ENCODE measurements at regions not wholly inside any gene's neighbourhood (a gene's known extent, or its start where the extent isn't known, plus 50 kb on each side); places are given as distances from the start of the nearest gene placed in this dataset.

GRCh38 chr13:82432949-82433348, 1449.3 kb downstream of the SLITRK1 start:
- DNase-seq (no peak), ATAC-seq (ENCODE audit: low read depth) (no peak)
- Histone ChIP-seq H3K9me1 (ENCODE audit: insufficient read depth, low read length) (no peaks in the 10 kb centered on the region), H3K36me3 (ENCODE audit: control insufficient read depth, insufficient read depth, low read length) (no peaks in the 10 kb centered on the region), H4K20me1 (ENCODE audit: insufficient read depth, low read length) (no peaks in the 10 kb centered on the region), H3K23ac (ENCODE audit: low read depth, low read length) (no peak overlapping the region), H3K27ac (ENCODE audit: insufficient read depth, low read length) (no peak overlapping the region), H3K27me3 (ENCODE audit: control insufficient read depth, insufficient read depth, low read length) (no peaks in the 10 kb centered on the region), H2BK5ac (ENCODE audit: low read depth, low read length, poor library complexity, severe bottlenecking) (no peak overlapping the region), H4K8ac (ENCODE audit: low read depth in 2 of 2, low read length in 2 of 2) (no peak overlapping the region), H3K4me1 (ENCODE audit: control insufficient read depth, insufficient read depth, low read length) (no peaks in the 10 kb centered on the region), H4K91ac (ENCODE audit: insufficient read depth, low read depth, low read length) (no peak overlapping the region), H3K18ac (ENCODE audit: low read depth, low read length) (no peak overlapping the region), H3K56ac (ENCODE audit: extremely low read depth, insufficient read depth, low read length) (no peak overlapping the region), H2AK5ac (ENCODE audit: low read depth, low read length) (no peak overlapping the region), H3K4me3 (ENCODE audit: insufficient read depth, low read depth, low read length) (no peak overlapping the region), H4K5ac (ENCODE audit: low read depth, low read length) (no peak overlapping the region), H3K4ac (ENCODE audit: low read depth, low read length) (no peak overlapping the region), H3K9me3 (ENCODE audit: control insufficient read depth, insufficient read depth, low read length) (0 out of 2 replicates have a peak, but pooled peaks cover 2% of the 10 kb centered on the region), H3K4me2 (ENCODE audit: low read depth, low read length) (no peak overlapping the region), H2BK120ac (ENCODE audit: low read depth, low read length) (no peak overlapping the region), H3K9ac (ENCODE audit: low read depth, low read length) (no peak overlapping the region), H3K79me1 (ENCODE audit: low read depth in 1 of 2, low read length in 2 of 2) (no peaks in the 10 kb centered on the region), H2AFZ (replicated peaks; ENCODE audit: low read length, poor library complexity) (no peak overlapping the region), H2AK9ac (replicated peaks; ENCODE audit: low read depth, low read length, poor library complexity) (no peak overlapping the region), H2BK15ac (ENCODE audit: low read depth, low read length) (no peak overlapping the region), H3K14ac (replicated peaks; ENCODE audit: low read depth, low read length) (no peak overlapping the region), H2BK20ac (ENCODE audit: low read depth, low read length) (no peak overlapping the region)
- WGBS, 2 experiments (ENCODE audit: extremely low coverage in 2 of 2, insufficient read length in 1 of 2): no CpG with 5 or more reads among the region's 2 CpGs
- intact Hi-C loops (cut with micrococcal nuclease) (no loop called here), dilution Hi-C loops (cut with HindIII; ENCODE audit: low sequenced_read_pairs, unreplicated experiment) (no loop called here), in situ Hi-C loops (cut with MboI; ENCODE audit: low sequenced_read_pairs) (no loop called here)
- no TSS peak for BruUV-seq (replicated peaks)
- TF ChIP-seq MAFK (IDR thresholded peaks at IDR 0.05; ENCODE audit: low read depth, low read length): peak; percentile 48
- TF ChIP-seq, protein P1, sequence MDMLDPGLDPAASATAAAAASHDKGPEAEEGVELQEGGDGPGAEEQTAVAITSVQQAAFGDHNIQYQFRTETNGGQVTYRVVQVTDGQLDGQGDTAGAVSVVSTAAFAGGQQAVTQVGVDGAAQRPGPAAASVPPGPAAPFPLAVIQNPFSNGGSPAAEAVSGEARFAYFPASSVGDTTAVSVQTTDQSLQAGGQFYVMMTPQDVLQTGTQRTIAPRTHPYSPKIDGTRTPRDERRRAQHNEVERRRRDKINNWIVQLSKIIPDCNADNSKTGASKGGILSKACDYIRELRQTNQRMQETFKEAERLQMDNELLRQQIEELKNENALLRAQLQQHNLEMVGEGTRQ (IDR thresholded peaks at IDR 0.05; ENCODE audit: low read depth, low read length): no peak
- ChIA-PET POLR2A (ENCODE audit: unreplicated experiment) (no interaction called here), CTCF (no interaction called here)

All from IMR-90 (cell line).